Gastroesophageal sphincter (tissue), 3 donors: ENCODE measurements at regions not wholly inside any gene's neighbourhood (a gene's known extent, or its start where the extent isn't known, plus 50 kb on each side); places are given as distances from the start of the nearest gene placed in this dataset.

Experiments used
- EP300 ChIP-seq: sonication (generic); formaldehyde crosslinking; IDR thresholded peaks from one replicate; pipeline ENCODE4 v1.6.1; 2017; ENCODE audit warnings: antibody characterized with exemption, mild to moderate bottlenecking
- POLR2A ChIP-seq, 2 donors: fragments of 450-650 bp; IDR thresholded peaks; one replicate each; pipeline ENCODE4 v1.6.1; 2017; ENCODE audit warnings: antibody characterized with exemption in 2 of 2, mild to moderate bottlenecking in 2 of 2, moderate library complexity in 1 of 2
- TF ChIP-seq, protein P1 (sequence below), 4 experiments: fragments of 200-600 bp in 2 of 4; fragments of 450-650 bp in 2 of 4; sonication (generic) in 1 of 4; IDR thresholded peaks; one replicate each; pipeline ENCODE4 v1.5.1; 2017 to 2019; ENCODE audit warnings: antibody characterized with exemption in 4 of 4, mild to moderate bottlenecking in 2 of 4, moderate library complexity in 2 of 4

GRCh38 chr6:71130277-71130676 lies 158.3 kb upstream of the OGFRL1 start:
- TF ChIP-seq, protein P1, sequence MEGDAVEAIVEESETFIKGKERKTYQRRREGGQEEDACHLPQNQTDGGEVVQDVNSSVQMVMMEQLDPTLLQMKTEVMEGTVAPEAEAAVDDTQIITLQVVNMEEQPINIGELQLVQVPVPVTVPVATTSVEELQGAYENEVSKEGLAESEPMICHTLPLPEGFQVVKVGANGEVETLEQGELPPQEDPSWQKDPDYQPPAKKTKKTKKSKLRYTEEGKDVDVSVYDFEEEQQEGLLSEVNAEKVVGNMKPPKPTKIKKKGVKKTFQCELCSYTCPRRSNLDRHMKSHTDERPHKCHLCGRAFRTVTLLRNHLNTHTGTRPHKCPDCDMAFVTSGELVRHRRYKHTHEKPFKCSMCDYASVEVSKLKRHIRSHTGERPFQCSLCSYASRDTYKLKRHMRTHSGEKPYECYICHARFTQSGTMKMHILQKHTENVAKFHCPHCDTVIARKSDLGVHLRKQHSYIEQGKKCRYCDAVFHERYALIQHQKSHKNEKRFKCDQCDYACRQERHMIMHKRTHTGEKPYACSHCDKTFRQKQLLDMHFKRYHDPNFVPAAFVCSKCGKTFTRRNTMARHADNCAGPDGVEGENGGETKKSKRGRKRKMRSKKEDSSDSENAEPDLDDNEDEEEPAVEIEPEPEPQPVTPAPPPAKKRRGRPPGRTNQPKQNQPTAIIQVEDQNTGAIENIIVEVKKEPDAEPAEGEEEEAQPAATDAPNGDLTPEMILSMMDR (IDR thresholded peaks at IDR 0.05): no peak
- no peak for TF ChIP-seq POLR2A (IDR thresholded peaks at IDR 0.05)
- no peak for TF ChIP-seq EP300
